GM10248 (cell line): ENCODE measurements at regions not wholly inside any gene's neighbourhood (a gene's known extent, or its start where the extent isn't known, plus 50 kb on each side); places are given as distances from the start of the nearest gene placed in this dataset.
"Not testable (repeated sequence)": the region's sequence is repeated elsewhere in the genome, so short reads cannot be mapped to it uniquely, and the experiment has no call there.

ENCODE experiments used
- CTCF ChIA-PET: fragments of 300-600 bp; sonication (Branson Sonifier 250); formaldehyde crosslinking; extraction: SDS; loops from one replicate; lab custom pipeline; 2021; ENCODE audit warnings: antibody characterized with exemption; lab: Yijun Ruan, JAX
- POLR2A ChIA-PET: fragments of 350-650 bp; sonication (Branson Sonifier 250); formaldehyde crosslinking; extraction: SDS; loops from one replicate; lab custom pipeline; 2020; ENCODE audit warnings: antibody characterized with exemption; lab: Yijun Ruan, JAX
- DNase-seq: peaks from one replicate; pipeline ENCODE4 v3.0.0; 2012; ENCODE audit errors: extremely low spot score
- TF ChIP-seq, protein P1 (sequence below): IDR thresholded peaks from 2 replicates; pipeline ENCODE4 v1.5.1; 2012; ENCODE audit warnings: mild to moderate bottlenecking, low read depth; ENCODE audit errors: extremely low read depth, missing control alignments, control extremely low read depth

DNA sequence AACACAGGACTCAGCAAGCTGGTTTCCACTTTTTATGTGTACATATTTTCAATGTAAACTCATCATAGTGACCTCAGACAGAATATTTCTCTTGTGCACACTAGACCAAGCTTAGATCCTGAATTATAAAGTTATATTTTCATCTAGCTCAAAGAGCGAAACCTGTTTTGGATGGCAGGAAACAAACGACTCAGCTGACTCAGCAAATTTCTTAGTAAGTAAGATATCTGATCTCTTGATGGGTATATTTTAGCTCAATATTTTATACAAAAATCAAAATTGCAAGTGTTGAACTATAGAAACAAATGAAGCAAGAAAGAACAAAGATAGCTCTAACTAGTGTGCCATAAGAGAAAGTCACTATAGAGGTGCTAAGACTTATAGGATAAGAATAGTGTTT, 1114.5 kb downstream of the STPG2 start:
- ChIA-PET POLR2A (no interaction called here), CTCF (no interaction called here)
- TF ChIP-seq, protein P1, sequence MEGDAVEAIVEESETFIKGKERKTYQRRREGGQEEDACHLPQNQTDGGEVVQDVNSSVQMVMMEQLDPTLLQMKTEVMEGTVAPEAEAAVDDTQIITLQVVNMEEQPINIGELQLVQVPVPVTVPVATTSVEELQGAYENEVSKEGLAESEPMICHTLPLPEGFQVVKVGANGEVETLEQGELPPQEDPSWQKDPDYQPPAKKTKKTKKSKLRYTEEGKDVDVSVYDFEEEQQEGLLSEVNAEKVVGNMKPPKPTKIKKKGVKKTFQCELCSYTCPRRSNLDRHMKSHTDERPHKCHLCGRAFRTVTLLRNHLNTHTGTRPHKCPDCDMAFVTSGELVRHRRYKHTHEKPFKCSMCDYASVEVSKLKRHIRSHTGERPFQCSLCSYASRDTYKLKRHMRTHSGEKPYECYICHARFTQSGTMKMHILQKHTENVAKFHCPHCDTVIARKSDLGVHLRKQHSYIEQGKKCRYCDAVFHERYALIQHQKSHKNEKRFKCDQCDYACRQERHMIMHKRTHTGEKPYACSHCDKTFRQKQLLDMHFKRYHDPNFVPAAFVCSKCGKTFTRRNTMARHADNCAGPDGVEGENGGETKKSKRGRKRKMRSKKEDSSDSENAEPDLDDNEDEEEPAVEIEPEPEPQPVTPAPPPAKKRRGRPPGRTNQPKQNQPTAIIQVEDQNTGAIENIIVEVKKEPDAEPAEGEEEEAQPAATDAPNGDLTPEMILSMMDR = no peak
- DNase-seq = no peak

DNA sequence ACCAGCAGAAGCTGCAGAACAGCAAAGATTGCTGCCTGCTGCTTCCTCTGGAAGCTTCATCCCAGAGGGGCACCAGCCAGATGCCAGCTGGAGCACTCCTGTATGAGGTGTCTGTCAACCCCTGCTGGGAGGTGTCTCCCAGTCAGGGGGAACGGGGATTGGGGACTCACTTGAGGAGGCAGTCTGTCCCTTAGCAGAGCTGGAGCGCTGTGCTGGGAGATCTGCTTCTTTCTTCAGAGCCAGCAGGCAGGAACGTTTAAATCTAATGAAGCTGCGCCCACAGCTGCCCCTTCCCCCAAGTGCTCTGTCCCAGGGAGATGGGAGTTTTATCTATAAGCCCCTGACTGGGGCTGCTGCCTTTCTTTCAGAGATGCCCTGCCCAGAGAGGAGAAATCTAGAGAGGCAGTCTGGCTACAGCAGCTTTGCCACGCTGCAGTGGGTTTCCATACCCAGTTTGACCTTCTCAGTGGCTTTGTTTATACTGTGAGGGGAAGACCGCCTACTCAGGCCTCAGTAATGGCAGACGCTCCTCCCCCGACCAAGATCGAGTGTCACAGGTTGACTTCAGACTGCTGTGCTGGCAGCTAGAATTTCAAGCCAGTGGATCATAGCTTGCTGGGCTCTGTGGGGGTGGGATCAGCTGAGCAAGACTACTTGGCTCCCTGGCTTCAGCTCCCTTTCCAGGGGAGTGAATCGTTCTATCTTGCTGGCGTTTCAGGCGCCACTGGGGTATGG, 1105.7 kb downstream of the STPG2 start:
- POLR2A ChIA-PET, CTCF ChIA-PET, DNase-seq: not testable (repeated sequence)

- POLR2A ChIA-PET = no interaction called here
- TF ChIP-seq, protein P1 = no peak
- CTCF ChIA-PET = no interaction called here
- DNase-seq = no peak
Measured at GRCh38 chr4:97038146-97038516, 1105.1 kb downstream of the STPG2 start.

DNA sequence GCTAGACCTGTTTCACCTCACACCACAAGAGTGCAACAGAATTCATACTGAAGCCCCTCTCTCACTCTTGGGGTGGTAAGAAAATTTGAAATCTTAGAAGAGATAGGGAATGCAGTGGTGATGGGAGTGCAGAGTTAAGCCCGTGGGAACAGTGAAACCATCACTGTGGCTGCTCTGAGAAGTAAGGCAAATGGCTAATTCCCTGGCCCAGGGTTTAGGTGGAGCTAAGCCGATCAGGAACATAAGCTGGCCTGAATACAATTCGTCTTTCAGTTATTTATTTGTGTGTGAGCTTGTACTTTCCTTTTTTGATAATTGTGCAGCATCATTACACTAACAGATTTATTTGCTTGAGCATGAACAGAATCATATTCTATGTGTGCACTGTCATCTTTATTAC, 1070.6 kb downstream of the STPG2 start:
- ChIA-PET CTCF (no interaction called here), POLR2A (no interaction called here)
- no peak for DNase-seq
- TF ChIP-seq, protein P1 = no peak

DNA sequence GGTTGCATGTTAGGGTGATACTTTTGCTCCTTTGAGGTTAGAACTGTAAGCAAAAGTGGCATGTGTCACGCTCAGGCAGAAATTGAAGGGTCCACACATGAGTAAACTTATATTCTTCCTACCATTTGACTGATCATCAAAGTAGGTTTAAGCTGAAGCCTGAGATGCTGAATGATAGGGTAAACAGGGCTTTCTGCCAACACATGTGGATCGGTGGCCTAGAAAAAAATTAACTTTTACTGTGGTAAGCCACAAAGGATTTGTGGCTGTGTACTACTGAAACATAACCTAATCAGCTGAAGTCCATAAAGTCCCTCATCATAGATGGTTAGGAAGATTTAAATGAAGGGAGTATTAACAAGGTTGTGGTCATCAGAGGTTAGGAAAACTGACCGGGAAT, 1070.1 kb downstream of the STPG2 start:
- POLR2A ChIA-PET = no interaction called here
- DNase-seq = no peak
- TF ChIP-seq, protein P1 = no peak
- CTCF ChIA-PET = no interaction called here

- ChIA-PET CTCF (no interaction called here), POLR2A (no interaction called here)
- no peak for DNase-seq
- TF ChIP-seq, protein P1 = no peak
Measured at GRCh38 chr4:97074531-97074930, 1068.7 kb downstream of the STPG2 start.

- DNase-seq = no peak
- CTCF ChIA-PET = no interaction called here
- TF ChIP-seq, protein P1 = no peak
- POLR2A ChIA-PET = no interaction called here
Measured at GRCh38 chr4:97081951-97082350, 1061.3 kb downstream of the STPG2 start.

DNA sequence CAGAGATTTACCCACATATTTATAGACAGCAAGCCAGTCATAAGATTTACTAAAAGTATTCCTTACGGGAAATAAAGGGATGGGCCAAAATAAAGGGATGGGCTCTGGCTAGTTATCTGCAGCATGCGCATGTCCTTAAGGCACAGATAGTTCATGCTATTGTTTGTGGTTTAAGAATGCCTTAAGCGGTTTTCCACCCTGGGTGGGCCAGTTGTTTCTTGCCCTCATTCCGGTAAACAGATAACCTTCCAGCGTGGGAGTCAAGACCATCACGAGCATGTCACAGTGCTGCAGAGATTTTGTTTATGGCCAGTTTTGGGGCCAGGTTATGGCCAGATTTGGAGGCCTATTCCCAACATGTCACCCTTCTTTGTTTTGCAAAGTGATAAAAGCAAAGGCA, 1046.2 kb downstream of the STPG2 start:
- POLR2A ChIA-PET, DNase-seq: not testable (repeated sequence)
- CTCF ChIA-PET = interaction anchor here (0.7 kb wide), 1 partner anchor 74 kb away, joined by 3 read pairs; no protein-coding TSS in a partner anchor

DNA sequence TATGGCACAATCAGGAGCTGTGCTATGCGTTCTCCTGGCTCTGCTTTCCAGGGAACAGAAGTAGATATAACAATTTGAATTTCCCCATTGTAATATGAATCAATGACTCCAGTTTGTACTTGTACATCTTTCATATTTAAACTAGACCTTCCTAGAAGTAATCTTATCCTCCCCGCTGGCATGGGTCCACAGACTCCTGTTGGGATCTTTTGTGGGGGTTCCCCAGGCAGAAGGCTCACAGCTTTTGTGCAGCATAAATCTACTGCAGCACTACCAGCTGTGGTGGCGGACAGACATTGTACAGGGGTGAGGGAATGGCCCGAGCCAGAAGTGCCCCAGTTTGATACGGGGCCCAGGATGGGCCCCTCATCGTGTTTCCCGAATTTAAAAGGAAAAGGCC, 1042.1 kb downstream of the STPG2 start:
- POLR2A ChIA-PET, CTCF ChIA-PET, DNase-seq: not testable (repeated sequence)
